ENCODE measurements at regions not wholly inside any gene's neighbourhood (a gene's known extent, or its start where the extent isn't known, plus 50 kb on each side); places are given as distances from the start of the nearest gene placed in this dataset.

DNA sequence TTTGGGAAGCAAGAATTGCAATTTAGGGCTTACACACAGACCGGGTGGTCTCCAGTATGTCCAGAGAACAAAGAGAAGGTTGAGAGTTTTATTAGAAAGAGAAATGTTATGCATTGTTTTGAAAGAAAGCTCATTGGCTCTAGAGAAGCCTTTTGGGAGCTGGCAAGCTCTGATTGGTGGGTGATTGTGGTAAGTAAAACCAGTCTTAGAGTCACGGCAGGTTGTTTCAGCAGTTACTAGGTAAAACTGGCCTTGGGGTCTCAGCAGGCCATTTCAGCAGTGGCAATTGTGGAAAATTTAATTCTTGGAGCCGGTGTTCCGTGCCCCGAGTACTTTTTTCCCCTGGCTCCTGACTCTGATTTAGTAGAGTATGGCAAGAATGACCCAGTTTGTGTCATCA, 78.1 kb downstream of the MRPL46 start:
- Histone ChIP-seq H3K27ac (no peak overlapping the region), H3K4me1 (no peaks in the 10 kb centered on the region), H3K9me3 (no peaks in the 10 kb centered on the region), H3K36me3 (no peaks in the 10 kb centered on the region), H3K4me3 (no peak overlapping the region), H3K27me3 (no peaks in the 10 kb centered on the region)
- DNase-seq (ENCODE audit: low spot score in 2 of 2), result no peak
- TF ChIP-seq, protein P1, sequence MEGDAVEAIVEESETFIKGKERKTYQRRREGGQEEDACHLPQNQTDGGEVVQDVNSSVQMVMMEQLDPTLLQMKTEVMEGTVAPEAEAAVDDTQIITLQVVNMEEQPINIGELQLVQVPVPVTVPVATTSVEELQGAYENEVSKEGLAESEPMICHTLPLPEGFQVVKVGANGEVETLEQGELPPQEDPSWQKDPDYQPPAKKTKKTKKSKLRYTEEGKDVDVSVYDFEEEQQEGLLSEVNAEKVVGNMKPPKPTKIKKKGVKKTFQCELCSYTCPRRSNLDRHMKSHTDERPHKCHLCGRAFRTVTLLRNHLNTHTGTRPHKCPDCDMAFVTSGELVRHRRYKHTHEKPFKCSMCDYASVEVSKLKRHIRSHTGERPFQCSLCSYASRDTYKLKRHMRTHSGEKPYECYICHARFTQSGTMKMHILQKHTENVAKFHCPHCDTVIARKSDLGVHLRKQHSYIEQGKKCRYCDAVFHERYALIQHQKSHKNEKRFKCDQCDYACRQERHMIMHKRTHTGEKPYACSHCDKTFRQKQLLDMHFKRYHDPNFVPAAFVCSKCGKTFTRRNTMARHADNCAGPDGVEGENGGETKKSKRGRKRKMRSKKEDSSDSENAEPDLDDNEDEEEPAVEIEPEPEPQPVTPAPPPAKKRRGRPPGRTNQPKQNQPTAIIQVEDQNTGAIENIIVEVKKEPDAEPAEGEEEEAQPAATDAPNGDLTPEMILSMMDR (IDR thresholded peaks at IDR 0.05), result no peak
- intact Hi-C loops (cut with DNase I), result no loop called here

DNA sequence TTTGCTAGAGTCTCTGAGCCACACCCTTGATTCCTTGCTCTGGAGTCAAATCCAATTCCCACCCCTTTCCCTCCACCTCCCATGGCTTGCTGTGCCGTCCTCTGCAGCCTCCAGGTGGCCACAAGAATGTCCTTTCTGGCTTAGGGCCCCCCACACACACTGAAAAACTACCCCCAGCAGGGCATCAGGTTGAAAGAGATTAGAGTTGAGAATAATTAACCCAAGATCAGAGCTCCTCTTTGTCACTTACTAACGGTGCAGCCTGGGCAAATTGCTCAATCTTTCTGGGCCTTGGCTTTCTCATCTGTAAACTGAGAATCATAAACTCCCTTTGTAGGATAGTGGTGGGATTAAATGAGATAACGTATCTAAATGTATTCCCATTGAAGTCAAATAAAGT, 78.5 kb downstream of the MRPL46 start:
- TF ChIP-seq, protein P1 (IDR thresholded peaks at IDR 0.05), result no peak
- no peak for DNase-seq (ENCODE audit: low spot score in 2 of 2)
- no peak overlapping the region for H3K4me3 ChIP-seq
- H3K27me3 ChIP-seq, result no peaks in the 10 kb centered on the region
- H3K9me3 ChIP-seq, result no peaks in the 10 kb centered on the region
- H3K36me3 ChIP-seq, result no peaks in the 10 kb centered on the region
- H3K27ac ChIP-seq, result no peak overlapping the region
- no peaks in the 10 kb centered on the region for H3K4me1 ChIP-seq
- intact Hi-C loops (cut with DNase I), result no loop called here

DNA sequence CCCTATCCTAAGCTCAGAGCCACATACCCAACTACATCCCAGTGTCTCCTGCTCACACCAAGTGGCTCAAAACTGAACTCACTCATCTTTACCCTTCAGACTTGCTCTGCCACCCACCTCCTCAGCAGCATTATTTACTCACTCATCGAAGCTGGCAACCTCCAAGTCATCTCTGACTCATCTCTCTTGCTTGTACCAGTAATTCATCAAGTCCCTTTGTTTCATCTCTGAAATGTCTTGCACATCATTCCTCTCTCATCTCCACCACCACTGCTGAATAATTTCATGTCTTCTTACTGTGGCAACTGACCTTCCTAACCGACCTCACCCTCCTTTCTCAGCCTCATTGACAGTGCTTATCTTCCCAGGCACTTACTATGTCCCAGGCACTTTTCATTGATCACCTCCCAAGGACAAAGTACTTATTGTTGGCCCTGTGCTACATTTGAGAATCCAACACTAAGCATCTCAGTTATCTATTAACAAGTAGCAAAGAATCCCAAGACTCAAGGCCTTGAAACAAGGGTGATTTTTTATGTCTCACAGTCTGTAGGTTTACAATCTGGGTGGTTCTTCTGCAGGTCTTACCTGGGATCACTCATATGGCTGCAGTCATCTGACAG, 82.0 kb downstream of the MRPL46 start:
- no peaks in the 10 kb centered on the region for H3K27me3 ChIP-seq
- no peaks in the 10 kb centered on the region for H3K9me3 ChIP-seq
- no peaks in the 10 kb centered on the region for H3K4me1 ChIP-seq
- no peaks in the 10 kb centered on the region for H3K36me3 ChIP-seq
- H3K4me3 ChIP-seq, result no peak overlapping the region
- TF ChIP-seq, protein P1 (IDR thresholded peaks at IDR 0.05), result no peak
- intact Hi-C loops (cut with DNase I), result no loop called here
- H3K27ac ChIP-seq, result no peak overlapping the region
- peak in 1 of 2 donors; percentile 25 for DNase-seq (ENCODE audit: low spot score in 2 of 2)

DNA sequence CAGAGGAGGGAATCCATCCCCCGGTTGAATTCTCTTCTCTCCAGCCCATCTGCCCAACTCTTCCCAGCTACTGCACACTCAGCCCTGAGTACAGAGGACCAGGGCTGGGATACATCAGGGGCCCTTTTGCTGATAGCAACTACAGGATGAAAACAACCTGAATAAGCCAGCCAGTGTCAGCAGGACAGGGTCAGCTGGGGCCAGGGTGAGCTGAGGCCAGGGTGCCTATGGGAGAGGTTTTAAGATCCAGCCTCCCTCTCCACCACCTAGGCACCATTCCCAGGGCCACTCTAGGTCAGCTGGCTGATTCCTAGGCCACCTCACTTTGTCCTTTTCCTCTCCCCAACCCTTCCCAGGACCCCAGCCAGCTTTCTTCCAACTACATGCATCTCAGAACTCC, 83.8 kb downstream of the MRPL46 start:
- no peaks in the 10 kb centered on the region for H3K9me3 ChIP-seq
- TF ChIP-seq, protein P1 (IDR thresholded peaks at IDR 0.05), result no peak
- intact Hi-C loops (cut with DNase I), result no loop called here
- no peaks in the 10 kb centered on the region for H3K4me1 ChIP-seq
- H3K27me3 ChIP-seq, result no peaks in the 10 kb centered on the region
- DNase-seq (ENCODE audit: low spot score in 2 of 2), result no peak
- no peaks in the 10 kb centered on the region for H3K36me3 ChIP-seq
- H3K4me3 ChIP-seq, result no peak overlapping the region
- no peak overlapping the region for H3K27ac ChIP-seq

DNA sequence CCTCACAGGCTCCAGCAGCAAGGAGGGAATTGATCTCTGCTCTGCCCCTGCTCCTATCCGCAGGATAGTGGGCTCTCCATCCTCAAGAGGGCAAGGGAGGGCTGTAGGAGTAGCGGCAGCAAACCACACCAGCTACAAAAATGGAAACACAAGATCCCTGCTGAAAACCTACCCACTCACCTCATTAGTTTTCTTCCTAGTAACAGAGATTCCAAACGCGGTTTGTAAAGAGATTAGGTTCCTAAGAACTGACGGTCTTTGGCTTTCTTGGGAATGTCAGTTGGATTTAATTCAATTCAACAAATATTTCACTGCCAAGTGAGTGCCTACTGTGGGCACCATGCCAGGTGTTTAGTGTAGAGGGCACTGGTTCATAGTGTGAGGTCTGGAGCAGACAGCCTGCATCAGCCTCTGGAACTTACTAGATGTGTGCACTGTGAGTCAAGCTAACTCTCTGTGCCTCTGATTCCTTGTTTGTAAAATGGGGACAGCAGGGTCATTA, 84.7 kb downstream of the MRPL46 start:
- Histone ChIP-seq H3K36me3 (no peaks in the 10 kb centered on the region), H3K9me3 (no peaks in the 10 kb centered on the region), H3K27me3 (no peaks in the 10 kb centered on the region), H3K4me3 (no peak overlapping the region), H3K4me1 (no peaks in the 10 kb centered on the region), H3K27ac (no peak overlapping the region)
- TF ChIP-seq, protein P1 (IDR thresholded peaks at IDR 0.05), result no peak
- intact Hi-C loops (cut with DNase I), result no loop called here
- no peak for DNase-seq (ENCODE audit: low spot score in 2 of 2)
